ENCODE measurements at regions not wholly inside any gene's neighbourhood (a gene's known extent, or its start where the extent isn't known, plus 50 kb on each side); places are given as distances from the start of the nearest gene placed in this dataset.
A peak's percentile ranks its signal among the peaks of the same experiment; 100 is the strongest.

DNA sequence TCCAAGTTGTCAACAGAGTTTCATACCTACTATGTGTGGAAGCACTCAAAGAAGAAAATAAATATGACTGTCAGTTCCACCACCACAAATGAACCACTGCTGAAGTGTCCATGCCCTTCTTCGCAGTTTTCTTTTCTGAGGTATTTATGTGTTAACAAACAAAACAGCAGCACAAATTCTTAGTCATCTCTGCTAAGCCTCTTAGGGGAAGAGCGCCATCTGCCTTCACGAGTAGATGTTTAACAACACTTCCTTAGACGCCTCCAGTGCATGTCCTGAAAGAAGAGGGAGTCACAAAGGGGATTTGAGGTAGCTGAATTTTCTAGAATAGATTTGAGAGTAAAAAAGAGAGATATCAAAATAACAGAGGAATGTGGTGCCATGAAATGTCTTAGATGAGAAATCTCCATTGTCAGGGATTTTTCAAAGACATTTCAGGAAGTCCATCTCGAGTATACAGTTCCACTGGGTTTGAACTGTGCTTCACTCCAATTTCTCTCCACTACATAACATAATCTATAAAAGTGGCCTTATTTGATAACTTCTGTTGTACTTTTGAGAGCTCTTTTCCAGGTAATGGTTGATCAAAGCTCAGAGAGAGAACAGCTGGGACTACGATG, 775.3 kb upstream of the POM121L12 start:
- no peaks in the 10 kb centered on the region for H3K9me3 ChIP-seq
- H3K4me1 ChIP-seq (replicated peaks), result no peaks in the 10 kb centered on the region
- no peak overlapping the region for H3K27ac ChIP-seq
- no peaks in the 10 kb centered on the region for H3K36me3 ChIP-seq
- no peak for TF ChIP-seq POLR2AphosphoS5 (IDR thresholded peaks at IDR 0.05)
- TF ChIP-seq CTCF (IDR thresholded peaks at IDR 0.05), result peak in 2 of 4 experiments; percentile 28 to 35
- H3K4me3 ChIP-seq, result no peak overlapping the region
- H3K27me3 ChIP-seq (replicated peaks; ENCODE audit: insufficient read depth), result no peaks in the 10 kb centered on the region
- WGBS, result 72% methylated on average over 6 of the region's 6 CpGs
- intact Hi-C loops (cut with DNase I), result no loop called here
- no peak for DNase-seq (ENCODE audit: low spot score)

GRCh38 chr7:52257890-52258289, 777.5 kb upstream of the POM121L12 start:
- H3K36me3 ChIP-seq, result no peaks in the 10 kb centered on the region
- H3K9me3 ChIP-seq, result no peaks in the 10 kb centered on the region
- DNase-seq (ENCODE audit: low spot score), result no peak
- intact Hi-C loops (cut with DNase I), result no loop called here
- no peaks in the 10 kb centered on the region for H3K27me3 ChIP-seq (replicated peaks; ENCODE audit: insufficient read depth)
- TF ChIP-seq POLR2A (IDR thresholded peaks at IDR 0.05) (no peak), CTCF (IDR thresholded peaks at IDR 0.05) (no peak), POLR2AphosphoS5 (IDR thresholded peaks at IDR 0.05) (no peak)
- no peak overlapping the region for H3K4me3 ChIP-seq
- no peak overlapping the region for H3K27ac ChIP-seq
- H3K4me1 ChIP-seq (replicated peaks), result no peaks in the 10 kb centered on the region
- WGBS, result 60% methylated on average over 2 of the region's 2 CpGs

GRCh38 chr7:52254396-52255010, 780.9 kb upstream of the POM121L12 start:
- WGBS, result 56% methylated on average over 4 of the region's 4 CpGs
- Histone ChIP-seq H3K4me1 (replicated peaks) (no peaks in the 10 kb centered on the region), H3K9me3 (no peaks in the 10 kb centered on the region), H3K27me3 (replicated peaks; ENCODE audit: insufficient read depth) (no peaks in the 10 kb centered on the region), H3K4me3 (no peak overlapping the region), H3K36me3 (no peaks in the 10 kb centered on the region), H3K27ac (no peak overlapping the region)
- intact Hi-C loops (cut with DNase I), result no loop called here
- no peak for TF ChIP-seq POLR2A (IDR thresholded peaks at IDR 0.05)
- TF ChIP-seq CTCF (IDR thresholded peaks at IDR 0.05), result no peak
- TF ChIP-seq POLR2AphosphoS5 (IDR thresholded peaks at IDR 0.05), result no peak
- no peak for DNase-seq (ENCODE audit: low spot score)

DNA sequence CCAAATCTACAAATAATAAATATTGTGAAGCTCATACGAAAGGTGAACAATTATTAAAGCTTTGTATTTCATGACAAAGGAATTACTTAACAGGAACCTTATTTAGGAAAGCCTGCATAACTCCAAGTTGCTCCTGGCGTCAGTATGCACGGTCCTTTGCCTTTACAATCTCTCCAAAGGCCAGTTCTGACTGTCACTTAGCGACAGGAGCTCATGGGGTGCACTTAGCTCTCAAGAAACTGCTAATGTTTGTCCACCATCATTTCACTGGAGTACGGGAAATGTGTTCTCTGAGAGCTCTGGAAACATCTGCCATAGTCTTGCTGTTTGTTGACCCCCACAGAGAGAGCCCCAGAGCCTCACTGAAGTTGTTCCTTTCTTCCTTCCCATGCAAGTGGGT, 781.5 kb upstream of the POM121L12 start:
- intact Hi-C loops (cut with DNase I), result no loop called here
- Histone ChIP-seq H3K27me3 (replicated peaks; ENCODE audit: insufficient read depth) (no peaks in the 10 kb centered on the region), H3K27ac (no peak overlapping the region), H3K4me1 (replicated peaks) (no peaks in the 10 kb centered on the region), H3K4me3 (no peak overlapping the region), H3K9me3 (no peaks in the 10 kb centered on the region), H3K36me3 (no peaks in the 10 kb centered on the region)
- 71% methylated on average over 5 of the region's 5 CpGs for WGBS
- TF ChIP-seq POLR2A (IDR thresholded peaks at IDR 0.05) (no peak), POLR2AphosphoS5 (IDR thresholded peaks at IDR 0.05) (no peak), CTCF (IDR thresholded peaks at IDR 0.05) (no peak)
- no peak for DNase-seq (ENCODE audit: low spot score)

DNA sequence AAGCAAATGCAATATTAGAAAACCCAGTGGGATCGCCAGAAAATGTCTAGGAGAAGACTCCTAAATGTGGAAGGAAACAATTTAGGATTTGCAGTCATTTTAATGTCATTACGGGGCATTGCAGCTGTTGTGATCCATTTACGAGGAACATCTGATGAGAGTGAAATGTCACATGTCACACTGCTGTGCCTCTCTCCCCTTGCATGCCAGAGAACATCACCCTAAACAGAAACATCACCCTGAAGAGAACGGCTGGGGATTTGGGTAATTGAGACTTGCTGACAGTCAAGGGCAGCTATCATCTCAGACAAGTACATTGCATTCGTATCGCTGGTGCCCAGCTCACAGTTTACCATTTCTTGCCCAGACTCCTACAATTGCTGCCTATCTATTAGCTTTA, 785.7 kb upstream of the POM121L12 start:
- WGBS, result 60% methylated on average over 6 of the region's 6 CpGs
- Histone ChIP-seq H3K4me3 (no peak overlapping the region), H3K4me1 (replicated peaks) (no peaks in the 10 kb centered on the region), H3K27ac (no peak overlapping the region), H3K27me3 (replicated peaks; ENCODE audit: insufficient read depth) (no peaks in the 10 kb centered on the region), H3K9me3 (no peaks in the 10 kb centered on the region), H3K36me3 (no peaks in the 10 kb centered on the region)
- intact Hi-C loops (cut with DNase I), result no loop called here
- DNase-seq (ENCODE audit: low spot score), result no peak
- TF ChIP-seq CTCF (IDR thresholded peaks at IDR 0.05) (no peak), POLR2A (IDR thresholded peaks at IDR 0.05) (no peak), POLR2AphosphoS5 (IDR thresholded peaks at IDR 0.05) (no peak)
